ENCODE measurements at regions not wholly inside any gene's neighbourhood (a gene's known extent, or its start where the extent isn't known, plus 50 kb on each side); places are given as distances from the start of the nearest gene placed in this dataset.

GRCh38 chr2:215705281-215705680 lies 269.4 kb upstream of the FN1 start:
- TF ChIP-seq CTCF (IDR thresholded peaks at IDR 0.05) (no peak), POLR2A (IDR thresholded peaks at IDR 0.05) (no peak)

All from body of pancreas (tissue), 4 donors.